Cardiac muscle cell (in vitro differentiated cells and primary cell): ENCODE measurements at regions not wholly inside any gene's neighbourhood (a gene's known extent, or its start where the extent isn't known, plus 50 kb on each side); places are given as distances from the start of the nearest gene placed in this dataset.

ENCODE experiments used
- DNase-seq, 2 donors: peaks; one replicate each; pipeline versions ENCODE4 v3.0.0 to v3.0.0-alpha.2; 2010 to 2017; ENCODE audit warnings: low read depth in 1 of 2, low spot score in 1 of 2
- H3K27ac ChIP-seq: fragments of 200-600 bp; sonication (generic); 2 replicates; pipeline ENCODE4 v1.5.1; 2016
- H3K27me3 ChIP-seq: fragments of 200-600 bp; sonication (generic); 2 replicates; pipeline ENCODE4 v1.6.0; 2016; ENCODE audit warnings: control low read depth
- H3K36me3 ChIP-seq: fragments of 200-600 bp; sonication (generic); 2 replicates; pipeline ENCODE4 v1.5.1; 2016; ENCODE audit warnings: control low read depth
- H3K4me1 ChIP-seq: fragments of 200-600 bp; sonication (generic); 2 replicates; pipeline ENCODE4 v1.8.1; 2017; ENCODE audit warnings: low read depth, mild to moderate bottlenecking, mixed run types
- H3K4me3 ChIP-seq: fragments of 200-600 bp; sonication (generic); 2 replicates; pipeline ENCODE4 v1.5.1; 2016; ENCODE audit warnings: mild to moderate bottlenecking
- H3K9me3 ChIP-seq: fragments of 200-600 bp; sonication (generic); 2 replicates; pipeline ENCODE4 v1.5.1; 2017; ENCODE audit warnings: low read depth, mild to moderate bottlenecking, control low read depth
- TF ChIP-seq, protein P1 (sequence below): IDR thresholded peaks from 2 replicates; pipeline ENCODE4 v1.5.1; 2012; ENCODE audit warnings: low read depth, mild to moderate bottlenecking, low read length

DNA sequence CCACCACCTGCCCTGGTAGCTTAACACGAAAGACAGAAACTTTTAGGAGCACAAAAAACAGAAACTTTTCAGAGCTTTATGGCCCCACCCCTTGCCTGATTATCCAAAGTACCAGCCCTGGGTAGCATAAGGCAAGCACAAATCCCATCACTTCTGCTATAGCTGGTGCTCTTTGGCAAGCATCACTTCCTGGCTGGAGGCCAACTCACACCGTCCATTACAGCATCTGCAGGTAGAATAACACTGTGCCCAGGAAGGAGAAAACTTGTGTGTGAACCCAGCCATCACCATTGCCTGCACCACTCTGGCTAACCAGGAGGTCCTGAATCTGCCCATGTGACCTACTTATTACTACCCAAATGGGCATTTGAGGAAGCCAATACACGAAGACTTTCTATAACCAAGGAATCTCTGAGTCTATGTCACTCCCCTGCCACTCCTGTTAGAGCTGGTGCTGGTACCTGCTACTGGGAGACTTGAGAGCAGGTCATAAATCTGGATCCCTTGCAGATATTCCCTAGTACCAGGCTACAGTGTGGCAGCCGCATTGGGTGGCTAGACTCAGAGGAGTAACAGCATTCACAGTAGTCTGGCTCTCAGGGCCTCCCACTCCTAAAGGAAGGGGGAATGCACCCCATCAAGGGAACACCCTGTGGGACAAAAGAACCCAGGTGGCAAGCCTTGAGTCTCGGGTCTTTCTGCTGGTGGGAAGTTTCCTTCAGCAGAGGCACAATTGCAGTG is 73.3 kb upstream of the AKAP13 start:
- no peak overlapping the region for H3K4me3 ChIP-seq
- H3K27ac ChIP-seq = no peak overlapping the region
- DNase-seq = no peak
- H3K36me3 ChIP-seq = no peaks in the 10 kb centered on the region
- H3K27me3 ChIP-seq = no peaks in the 10 kb centered on the region
- TF ChIP-seq, protein P1, sequence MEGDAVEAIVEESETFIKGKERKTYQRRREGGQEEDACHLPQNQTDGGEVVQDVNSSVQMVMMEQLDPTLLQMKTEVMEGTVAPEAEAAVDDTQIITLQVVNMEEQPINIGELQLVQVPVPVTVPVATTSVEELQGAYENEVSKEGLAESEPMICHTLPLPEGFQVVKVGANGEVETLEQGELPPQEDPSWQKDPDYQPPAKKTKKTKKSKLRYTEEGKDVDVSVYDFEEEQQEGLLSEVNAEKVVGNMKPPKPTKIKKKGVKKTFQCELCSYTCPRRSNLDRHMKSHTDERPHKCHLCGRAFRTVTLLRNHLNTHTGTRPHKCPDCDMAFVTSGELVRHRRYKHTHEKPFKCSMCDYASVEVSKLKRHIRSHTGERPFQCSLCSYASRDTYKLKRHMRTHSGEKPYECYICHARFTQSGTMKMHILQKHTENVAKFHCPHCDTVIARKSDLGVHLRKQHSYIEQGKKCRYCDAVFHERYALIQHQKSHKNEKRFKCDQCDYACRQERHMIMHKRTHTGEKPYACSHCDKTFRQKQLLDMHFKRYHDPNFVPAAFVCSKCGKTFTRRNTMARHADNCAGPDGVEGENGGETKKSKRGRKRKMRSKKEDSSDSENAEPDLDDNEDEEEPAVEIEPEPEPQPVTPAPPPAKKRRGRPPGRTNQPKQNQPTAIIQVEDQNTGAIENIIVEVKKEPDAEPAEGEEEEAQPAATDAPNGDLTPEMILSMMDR = no peak
- no peaks in the 10 kb centered on the region for H3K4me1 ChIP-seq
- no peaks in the 10 kb centered on the region for H3K9me3 ChIP-seq

DNA sequence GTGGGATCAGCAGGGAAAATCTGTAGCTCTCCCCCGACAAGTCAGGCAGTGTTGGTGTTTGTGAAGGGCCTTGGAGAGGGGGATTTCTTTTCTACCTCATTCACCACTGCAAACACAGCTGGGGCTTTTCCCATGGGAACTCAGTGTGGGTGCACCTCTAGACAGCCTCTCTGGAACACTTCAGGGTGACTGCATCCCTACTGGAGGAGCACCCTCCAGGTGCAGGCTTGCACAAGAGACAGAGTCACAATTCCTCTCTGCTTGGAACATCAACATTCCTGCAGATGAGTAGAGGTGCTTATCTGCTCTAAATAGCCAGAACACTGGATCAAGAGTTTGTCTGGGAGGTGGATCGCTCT is 72.7 kb upstream of the AKAP13 start:
- Histone ChIP-seq H3K4me3 (no peak overlapping the region), H3K4me1 (no peaks in the 10 kb centered on the region), H3K9me3 (no peaks in the 10 kb centered on the region), H3K27me3 (no peaks in the 10 kb centered on the region), H3K36me3 (no peaks in the 10 kb centered on the region), H3K27ac (no peak overlapping the region)
- TF ChIP-seq, protein P1 = no peak
- DNase-seq = no peak

DNA sequence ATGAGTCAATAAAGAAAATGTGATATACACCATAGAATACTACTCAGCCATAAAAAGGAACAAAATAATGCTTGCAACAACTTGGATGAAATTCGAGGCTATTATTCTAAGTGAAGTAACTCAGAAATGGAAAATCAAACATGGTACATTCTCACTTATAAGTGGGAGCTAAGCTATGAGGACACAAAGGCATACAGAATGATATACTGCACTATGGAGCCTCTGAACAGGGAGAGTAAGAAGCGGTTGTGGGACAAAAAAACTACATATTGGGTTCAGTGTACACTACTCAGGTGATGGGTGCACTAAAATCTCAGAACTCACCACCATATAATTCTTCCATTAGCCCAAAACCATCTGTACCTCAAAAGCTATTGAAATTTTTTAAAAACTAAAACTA is 68.8 kb upstream of the AKAP13 start:
- Histone ChIP-seq H3K4me3 (no peak overlapping the region), H3K4me1 (peaks cover 11% of the 10 kb centered on the region), H3K9me3 (no peaks in the 10 kb centered on the region), H3K27me3 (no peaks in the 10 kb centered on the region), H3K27ac (no peak overlapping the region), H3K36me3 (no peaks in the 10 kb centered on the region)
- DNase-seq = no peak
- TF ChIP-seq, protein P1 = no peak

DNA sequence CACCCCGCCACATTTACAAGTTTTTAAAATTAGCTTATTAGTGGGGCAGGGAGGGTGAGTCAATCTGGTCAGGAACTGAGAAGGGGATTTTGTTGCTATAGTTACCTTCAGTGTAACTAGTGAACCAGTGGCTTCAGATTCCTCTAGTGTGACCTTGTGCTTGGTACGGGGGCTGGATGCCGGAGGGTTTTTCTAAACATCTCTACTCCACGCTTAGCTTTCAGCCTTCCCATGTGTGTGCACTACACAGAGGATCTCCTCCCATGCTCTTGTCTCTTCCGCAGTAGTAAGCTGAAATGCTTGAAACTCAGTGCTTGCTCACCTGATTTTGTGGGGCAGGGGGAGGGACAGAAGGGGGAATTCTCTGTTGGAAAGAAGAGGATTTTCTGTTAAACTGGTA is 67.9 kb upstream of the AKAP13 start:
- Histone ChIP-seq H3K27ac (no peak overlapping the region), H3K9me3 (no peaks in the 10 kb centered on the region)

DNA sequence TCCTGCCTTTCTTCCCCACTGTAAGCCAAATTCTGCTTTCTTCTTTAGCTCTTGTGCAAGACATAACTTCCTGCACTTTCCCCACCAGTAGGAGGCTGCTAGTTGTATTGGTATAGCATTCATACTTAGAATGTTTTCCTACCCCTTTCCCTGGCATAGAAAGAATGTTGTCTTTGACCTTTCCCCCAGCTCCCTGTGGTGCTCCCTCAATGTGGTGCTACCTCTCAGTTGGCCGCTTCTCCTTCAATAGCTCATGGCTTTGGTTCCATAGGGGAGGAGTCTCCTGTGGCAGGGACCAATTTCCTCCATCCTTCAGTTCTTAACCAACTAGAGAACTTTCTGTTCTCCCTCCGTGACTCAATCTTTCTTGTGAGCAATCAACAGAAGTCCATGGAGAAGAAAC is 67.5 kb upstream of the AKAP13 start:
- Histone ChIP-seq H3K27ac (no peak overlapping the region), H3K4me3 (no peak overlapping the region)
- DNase-seq = peak in 1 of 2 donors; percentile 75

More for the DNA sequence above, 67.9 kb upstream of the AKAP13 start:
- H3K4me1 ChIP-seq = peaks cover 14% of the 10 kb centered on the region
- H3K36me3 ChIP-seq = no peaks in the 10 kb centered on the region
- TF ChIP-seq, protein P1 = no peak
- no peaks in the 10 kb centered on the region for H3K27me3 ChIP-seq
- no peak overlapping the region for H3K4me3 ChIP-seq
- DNase-seq = peak in 1 of 2 donors; percentile 38

More for the DNA sequence above, 67.5 kb upstream of the AKAP13 start:
- H3K36me3 ChIP-seq = no peaks in the 10 kb centered on the region
- H3K4me1 ChIP-seq = peaks cover 14% of the 10 kb centered on the region
- H3K27me3 ChIP-seq = no peaks in the 10 kb centered on the region
- no peaks in the 10 kb centered on the region for H3K9me3 ChIP-seq
- TF ChIP-seq, protein P1 = peak; percentile 48
